Prostate gland (tissue), 2 donors: ENCODE measurements at regions not wholly inside any gene's neighbourhood (a gene's known extent, or its start where the extent isn't known, plus 50 kb on each side); places are given as distances from the start of the nearest gene placed in this dataset.

ENCODE experiments used
- CTCF ChIP-seq, 4 experiments: fragments of 200-600 bp in 2 of 4; fragments of 450-650 bp in 2 of 4; sonication (generic) in 2 of 4; IDR thresholded peaks; 1 replicate in 3 of 4; 2 replicates in 1 of 4; pipeline ENCODE4 v1.5.1; 2016 to 2019; ENCODE audit warnings: antibody characterized with exemption in 4 of 4, mild to moderate bottlenecking in 2 of 4, moderate library complexity in 2 of 4
- POLR2AphosphoS5 ChIP-seq: sonication (generic); formaldehyde crosslinking; IDR thresholded peaks from one replicate; pipeline ENCODE4 v1.6.1; 2017; ENCODE audit warnings: antibody characterized with exemption

GRCh38 chr4:135934026-135934425 lies 1598.3 kb downstream of the PCDH18 start:
- TF ChIP-seq CTCF (IDR thresholded peaks at IDR 0.05) = no peak
- no peak for TF ChIP-seq POLR2AphosphoS5
